HT1080 (cell line): ENCODE measurements at regions not wholly inside any gene's neighbourhood (a gene's known extent, or its start where the extent isn't known, plus 50 kb on each side); places are given as distances from the start of the nearest gene placed in this dataset.
A peak's percentile ranks its signal among the peaks of the same experiment; 100 is the strongest.
"Not testable (repeated sequence)": the region's sequence is repeated elsewhere in the genome, so short reads cannot be mapped to it uniquely, and the experiment has no call there.

Experiments
- DNase-seq: peaks from one replicate; pipeline ENCODE4 v3.0.0-alpha.2; 2015; ENCODE audit warnings: low read depth

DNA sequence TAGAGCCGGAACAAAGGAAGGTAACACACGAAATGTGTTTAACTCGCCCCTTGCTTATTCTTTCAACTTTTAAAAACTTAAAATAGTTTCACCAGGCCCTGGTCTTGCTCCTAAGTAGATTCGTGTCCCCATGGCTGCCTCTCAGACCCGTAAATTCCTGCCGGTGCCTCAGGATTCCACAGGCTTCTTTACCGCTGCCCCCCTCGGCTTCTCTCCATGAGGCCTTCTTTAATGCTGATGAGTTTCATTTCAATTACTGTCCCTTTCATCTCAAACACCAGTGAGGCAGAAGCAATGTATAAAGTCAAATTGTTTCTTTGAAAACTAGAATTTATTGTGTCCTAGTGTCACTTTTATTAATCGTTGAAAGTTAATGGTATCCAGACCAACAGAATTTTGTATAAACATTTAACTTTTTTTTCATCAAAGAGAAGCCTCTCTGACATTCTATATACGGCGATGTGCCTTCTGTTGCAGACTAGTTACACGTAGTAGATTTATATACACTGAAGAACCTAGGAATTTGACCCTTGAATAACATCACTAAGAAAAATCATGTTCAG lies 225.2 kb downstream of the C7orf25 start:
- no peak for DNase-seq

DNA sequence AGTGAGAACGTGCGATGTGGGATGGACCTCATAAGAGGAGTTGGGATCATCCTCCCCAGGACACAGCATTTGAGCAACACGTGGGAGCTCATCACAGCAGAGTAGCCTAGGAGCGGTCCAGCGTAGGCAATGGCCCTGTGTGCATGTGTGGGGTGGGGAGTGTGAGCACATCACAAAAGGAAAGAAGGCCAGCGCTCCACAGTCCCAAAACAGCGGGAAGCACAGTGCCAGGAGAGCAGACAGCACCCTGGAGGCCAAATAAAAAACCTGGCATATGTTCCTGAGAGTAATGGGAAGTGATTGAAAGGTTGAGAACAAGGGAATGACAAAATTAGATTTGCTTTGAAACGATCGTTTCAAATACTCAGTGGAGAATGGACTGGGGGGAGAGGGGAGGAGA lies 226.0 kb downstream of the C7orf25 start:
- no peak for DNase-seq

DNA sequence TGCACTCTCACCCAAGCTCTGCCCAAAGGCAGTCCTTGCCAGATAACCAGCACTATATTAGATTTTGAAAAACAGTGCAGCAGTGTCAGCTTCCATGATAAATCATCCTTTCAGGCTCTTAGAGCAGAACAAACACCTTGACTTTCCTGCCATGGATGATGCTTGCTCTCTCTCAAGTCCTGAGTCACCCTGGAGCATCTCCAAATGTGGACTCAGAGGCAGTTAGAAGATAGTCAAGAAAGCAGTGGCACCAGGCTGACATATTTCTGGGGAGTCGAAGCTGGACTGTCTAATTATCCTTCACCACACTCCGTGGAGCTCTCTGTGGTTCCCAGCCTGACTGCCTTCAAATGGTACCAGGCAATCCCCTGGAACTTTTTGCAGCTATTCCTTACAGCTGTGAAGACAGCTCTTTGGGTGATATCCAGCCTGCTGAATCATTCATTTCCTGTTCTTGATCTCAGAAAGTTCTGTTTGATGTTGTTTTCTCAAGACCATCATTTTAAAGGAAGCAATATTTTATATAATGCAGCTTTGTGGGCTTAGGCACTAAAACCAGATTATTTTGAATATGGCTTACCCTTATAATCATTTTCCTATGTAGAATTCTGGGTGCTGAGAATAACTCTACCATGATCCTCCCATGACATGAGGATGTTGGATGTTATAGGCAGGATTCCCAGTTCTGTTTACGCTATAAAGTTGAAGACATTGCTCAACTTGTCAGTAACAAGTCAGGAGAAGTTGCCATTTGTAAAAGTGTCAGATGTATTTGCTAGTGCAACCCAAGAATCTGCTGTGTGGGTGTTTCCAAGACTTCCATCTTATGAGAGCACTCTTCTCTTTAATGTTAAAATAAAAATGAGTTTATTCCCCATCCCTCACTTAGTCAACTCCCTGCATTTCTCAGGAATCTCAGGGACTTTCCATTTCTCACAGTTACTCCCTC lies 233.8 kb downstream of the C7orf25 start:
- DNase-seq, result peak; percentile 91

DNA sequence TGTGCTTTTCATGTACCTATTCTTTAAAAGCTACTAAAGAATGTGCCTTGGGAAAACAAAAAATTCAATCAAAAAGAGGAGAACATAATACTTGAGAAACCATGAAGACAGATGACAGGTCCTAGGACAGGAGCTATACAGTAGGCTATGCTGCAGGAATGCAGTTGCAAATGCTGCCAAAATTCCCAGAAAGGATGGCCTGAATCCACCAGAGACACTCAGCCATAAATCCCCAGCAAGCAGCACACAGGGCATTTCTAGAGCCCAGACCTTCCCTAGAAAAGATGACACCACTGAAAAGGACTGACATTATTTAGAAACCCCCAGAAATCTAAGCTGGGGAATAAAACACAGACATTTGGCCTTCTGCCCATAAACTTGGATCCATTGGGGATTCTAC lies 237.3 kb downstream of the C7orf25 start:
- DNase-seq, result no peak

DNA sequence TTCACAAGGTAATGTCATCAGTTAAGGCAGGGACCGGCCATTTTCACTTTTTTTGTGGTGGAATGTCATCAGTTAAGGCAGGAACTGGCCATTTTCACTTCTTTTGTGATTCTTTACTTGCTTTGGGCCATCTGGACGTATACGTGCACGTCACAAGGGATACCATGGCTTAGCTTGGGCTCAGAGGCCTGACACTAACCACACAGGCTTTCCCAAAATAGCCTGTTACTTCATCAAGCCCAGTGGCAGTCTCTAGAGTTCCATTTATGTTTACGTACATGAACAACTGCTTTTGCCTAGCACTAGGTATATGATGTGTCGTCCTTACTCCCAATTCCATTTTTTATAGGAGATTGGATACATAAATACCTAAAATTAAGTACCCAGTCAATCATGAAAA lies 237.9 kb downstream of the C7orf25 start:
- no peak for DNase-seq

DNA sequence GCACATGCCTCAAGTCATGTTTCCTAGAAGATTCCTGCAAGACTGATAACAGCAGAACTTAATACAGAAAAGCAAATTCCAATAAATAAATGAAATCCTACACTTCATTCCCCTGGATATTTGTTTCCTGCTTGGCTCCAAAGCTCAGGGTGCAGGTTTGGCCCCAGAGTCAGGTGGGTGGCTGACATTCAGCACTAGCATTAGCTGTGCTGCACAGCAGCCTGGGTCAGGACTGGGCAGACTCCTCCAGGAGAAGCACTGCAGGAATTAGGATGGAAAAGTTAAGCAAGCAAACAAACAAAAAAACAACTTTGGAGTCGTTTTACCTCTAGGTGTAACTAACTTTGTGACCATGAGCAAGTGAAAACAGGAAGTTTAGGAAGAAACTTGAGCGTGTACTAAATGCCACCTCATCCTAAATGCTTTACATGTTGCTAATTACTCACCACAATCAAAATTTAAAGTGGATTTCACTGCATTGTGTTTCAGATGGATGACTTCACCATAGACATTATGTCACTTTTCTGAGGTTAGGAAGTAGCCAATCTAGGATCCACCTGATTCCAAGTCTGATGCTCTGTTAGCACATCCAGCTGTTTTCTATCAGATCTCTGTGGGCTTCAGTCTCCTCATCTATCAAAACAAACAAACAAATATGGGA lies 239.4 kb downstream of the C7orf25 start:
- DNase-seq, result peak; percentile 55

DNA sequence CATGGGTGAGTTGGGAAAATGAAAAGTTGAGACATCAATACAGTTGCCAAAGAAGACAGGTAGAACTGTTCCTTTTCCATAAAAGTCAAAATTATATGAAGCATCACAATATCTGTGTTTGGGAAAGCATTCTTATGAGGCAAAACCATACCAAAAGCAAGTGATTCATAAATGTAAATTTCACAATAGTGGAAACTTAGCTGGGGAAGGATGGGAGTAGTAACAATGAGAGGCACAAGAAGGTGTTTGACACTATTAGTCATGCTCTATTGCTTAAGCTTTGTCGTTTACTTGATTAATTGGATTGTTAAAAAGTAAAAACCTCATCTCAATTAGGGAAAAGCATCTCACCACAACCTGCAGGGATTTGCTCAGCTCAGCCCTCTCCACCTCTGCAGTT lies 240.2 kb downstream of the C7orf25 start:
- peak; percentile 59 for DNase-seq

DNA sequence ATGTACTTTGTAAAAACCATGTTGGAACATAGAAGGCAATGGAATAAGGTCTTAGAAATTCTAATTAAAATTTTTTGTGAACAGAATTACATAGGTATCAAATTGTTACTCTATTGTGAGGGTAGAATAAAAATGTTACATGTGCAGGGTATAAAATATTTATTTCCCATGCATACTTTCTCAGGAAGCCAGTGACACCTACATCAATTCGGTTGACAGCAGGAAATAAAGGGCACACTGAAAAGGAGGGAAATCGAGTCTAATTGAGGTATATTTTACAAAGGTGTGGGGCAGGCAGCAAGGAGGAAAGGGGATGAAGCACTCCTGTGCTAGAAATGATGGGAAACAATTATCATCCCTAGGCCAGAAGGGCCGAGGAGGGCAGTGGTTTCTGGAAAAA lies 244.9 kb downstream of the C7orf25 start:
- DNase-seq, result no peak

DNA sequence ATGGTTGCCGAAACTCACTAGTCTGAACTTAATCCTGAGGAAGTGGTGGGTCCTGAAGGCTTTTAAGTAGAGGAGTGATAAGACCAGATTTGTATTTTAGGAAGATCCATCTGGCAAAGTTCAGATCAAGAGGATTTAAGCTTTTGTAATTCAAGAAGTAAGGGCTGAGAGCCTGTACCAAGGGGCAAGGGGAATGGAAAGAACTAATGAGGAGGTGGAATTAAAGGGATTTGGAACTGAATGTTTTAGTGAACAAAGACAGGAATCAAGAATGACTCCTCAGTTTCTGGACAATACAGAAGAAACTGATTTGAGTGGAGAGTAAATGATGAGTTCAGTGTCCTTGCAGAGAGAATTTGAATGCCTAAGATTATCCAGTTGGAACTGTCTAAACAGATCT lies 249.0 kb downstream of the C7orf25 start:
- DNase-seq, result no peak

DNA sequence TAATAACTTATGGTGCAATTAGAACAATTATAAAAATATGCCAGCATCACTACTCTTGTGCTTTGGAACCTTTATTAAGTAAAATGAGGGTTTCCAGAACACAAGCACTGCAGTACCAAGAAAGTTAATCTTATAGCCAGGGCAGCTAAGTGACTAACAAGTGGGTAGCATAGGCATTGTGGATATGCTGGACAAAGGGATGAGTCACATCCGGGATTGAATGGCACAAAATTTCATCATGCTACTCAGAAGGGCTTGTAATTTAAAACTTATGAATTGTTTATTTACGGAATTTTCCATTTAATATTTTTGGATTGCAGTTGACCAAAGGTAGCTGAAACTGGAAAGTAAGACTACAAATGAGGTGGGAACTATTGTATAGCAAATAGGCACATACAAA lies 250.6 kb downstream of the C7orf25 start:
- DNase-seq, result peak; percentile 87

DNA sequence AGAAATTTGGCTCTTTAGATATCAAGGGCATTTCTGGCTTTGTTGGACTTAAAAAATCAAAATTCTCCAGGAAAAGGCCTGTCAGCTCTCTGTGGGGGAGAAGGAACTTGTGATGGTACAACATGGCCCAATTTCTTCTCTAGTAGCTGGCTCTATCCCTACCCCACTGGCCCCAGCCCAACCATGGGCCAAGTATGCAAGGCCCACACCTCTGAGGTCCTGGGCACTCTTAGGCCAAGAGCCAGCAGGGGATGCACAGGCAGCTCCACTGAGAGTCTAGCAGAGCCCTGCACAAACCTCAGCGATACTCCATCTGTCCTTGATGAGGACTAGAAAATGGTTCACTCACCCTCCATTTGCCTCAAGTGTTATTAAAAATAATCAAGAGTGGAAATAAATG lies 261.2 kb downstream of the C7orf25 start:
- DNase-seq, result no peak

DNA sequence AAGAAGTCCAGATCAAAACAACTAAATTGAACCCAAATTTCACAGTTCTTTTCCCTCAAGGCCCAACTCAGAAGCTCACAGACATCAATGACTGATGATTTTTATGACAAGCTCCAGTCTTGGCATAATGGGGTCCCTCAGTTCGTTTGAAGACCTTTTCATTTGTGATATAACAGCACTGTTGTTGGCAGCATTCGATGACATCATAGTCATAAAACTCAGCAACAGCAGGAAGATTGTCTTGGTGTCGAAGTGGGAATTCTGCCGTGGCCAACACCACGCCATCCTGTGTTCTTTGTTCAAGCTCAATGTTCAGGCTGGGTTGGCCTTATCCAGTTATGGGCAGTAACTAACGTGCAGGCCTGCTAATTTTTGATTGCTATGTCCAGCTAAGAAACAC lies 261.7 kb downstream of the C7orf25 start:
- no peak for DNase-seq

DNA sequence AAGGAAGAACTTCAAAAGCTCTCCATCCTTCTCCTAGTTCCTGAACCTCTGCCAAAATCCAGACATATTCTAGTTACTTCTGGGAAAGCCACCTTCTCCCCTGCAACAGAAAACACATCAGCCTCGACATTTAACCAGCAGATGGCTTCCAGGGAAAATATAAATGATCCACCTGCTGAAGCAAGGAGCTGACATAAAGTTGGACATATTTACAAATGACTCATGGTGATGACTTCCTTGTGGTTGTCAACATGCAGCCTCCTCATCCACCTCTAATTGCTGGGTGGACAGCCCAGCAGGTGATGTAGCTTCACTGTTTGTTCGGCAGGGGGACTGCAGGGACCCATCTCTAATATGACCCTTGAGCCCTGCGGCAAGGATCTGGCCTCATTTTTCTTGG lies 266.0 kb downstream of the C7orf25 start:
- DNase-seq, result peak; percentile 51

DNA sequence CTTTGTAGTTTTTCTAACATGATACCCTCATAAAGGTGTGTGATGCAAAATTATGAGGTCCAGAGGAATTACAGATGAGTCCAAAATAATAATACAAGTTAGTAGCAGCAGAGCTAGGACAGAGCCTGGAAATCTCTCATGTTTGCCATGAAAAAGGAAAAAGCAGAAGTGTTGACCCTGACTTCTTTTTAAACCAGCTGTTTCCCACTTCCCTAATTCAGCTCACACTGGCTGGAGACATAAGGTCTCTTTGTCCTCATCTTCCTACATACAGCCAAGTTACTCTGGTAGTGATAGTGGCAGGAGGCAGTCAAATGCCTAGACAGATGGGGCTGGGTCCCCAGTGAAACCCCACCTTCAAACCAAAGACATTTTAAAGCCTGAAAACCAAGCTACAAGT lies 269.2 kb downstream of the C7orf25 start:
- no peak for DNase-seq

DNA sequence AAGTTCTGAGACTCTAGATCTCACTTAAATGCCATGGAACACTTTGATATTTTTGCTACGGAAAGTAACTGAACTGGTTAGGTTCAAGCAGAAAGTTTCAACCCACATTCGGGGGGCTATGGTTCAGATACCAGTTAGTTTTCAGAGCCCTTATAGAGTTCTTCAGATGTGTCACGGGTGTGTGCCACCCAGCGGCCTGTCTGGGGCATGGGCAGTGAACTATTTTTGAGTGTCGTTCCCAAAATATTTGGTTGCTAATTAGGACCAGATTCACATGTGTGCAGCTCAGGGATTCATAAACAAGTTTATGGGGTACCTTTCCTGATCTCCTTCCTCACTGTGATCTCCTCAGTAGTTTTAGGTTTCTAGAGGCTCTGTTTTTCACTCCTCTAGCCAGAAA lies 271.9 kb downstream of the C7orf25 start:
- DNase-seq, result peak; percentile 4

DNA sequence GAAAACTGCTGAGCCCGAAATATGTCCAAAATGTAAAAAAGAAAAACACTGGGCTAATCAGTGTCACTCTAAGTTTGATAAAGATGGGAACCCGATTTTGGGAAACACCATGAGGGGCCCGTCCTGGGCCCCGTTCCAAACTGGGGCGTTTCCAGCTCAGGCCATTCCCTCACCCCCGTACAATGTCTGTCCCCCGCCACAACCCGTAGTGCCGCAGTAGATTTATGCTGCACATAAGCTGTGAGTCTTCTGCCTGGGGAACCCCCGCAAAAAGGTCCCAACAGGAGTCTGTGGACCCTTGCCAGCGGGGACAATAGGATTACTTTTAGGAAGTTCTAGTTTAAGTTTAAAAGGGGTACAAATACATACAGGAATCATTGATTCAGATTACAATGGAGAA lies 275.5 kb downstream of the C7orf25 start:
- DNase-seq, result not testable (repeated sequence)

DNA sequence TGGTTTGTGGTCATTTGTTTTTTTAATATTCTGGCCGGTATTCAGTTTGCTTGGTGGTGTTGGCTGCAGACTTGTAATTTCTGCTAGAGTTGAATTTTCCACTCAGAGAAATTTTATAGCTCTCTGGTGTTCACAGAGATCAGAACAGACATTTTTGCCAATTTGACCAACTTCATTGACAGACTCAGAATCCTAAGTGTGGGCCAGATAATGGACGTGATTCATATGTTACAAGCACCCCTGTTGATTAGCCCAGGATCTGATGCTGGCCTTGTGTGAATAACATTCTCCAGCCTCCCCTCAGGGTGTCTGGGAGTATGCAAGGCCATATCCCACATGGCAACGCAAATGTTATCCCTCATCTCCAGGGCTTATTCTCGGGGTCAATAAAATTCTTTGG lies 283.8 kb downstream of the C7orf25 start:
- no peak for DNase-seq

DNA sequence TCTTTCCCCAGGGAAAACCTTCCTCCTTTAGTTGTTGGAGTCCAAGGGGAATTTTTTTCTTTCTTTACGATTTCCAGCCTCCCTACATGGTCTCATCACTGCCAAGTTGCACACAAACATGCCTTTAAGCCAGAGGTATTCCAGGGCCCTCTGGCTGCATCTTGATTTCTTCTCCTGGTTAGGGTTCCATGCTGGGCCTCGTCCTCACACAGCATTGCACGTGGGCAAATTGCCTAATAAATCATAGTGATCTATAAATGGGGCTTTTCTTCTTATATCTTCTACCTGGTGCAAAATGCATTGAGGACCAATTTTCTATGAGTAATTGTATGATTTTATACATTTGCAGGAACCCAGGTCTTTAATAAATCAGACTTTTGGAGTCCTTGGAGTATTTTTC lies 284.2 kb downstream of the C7orf25 start:
- no peak for DNase-seq

DNA sequence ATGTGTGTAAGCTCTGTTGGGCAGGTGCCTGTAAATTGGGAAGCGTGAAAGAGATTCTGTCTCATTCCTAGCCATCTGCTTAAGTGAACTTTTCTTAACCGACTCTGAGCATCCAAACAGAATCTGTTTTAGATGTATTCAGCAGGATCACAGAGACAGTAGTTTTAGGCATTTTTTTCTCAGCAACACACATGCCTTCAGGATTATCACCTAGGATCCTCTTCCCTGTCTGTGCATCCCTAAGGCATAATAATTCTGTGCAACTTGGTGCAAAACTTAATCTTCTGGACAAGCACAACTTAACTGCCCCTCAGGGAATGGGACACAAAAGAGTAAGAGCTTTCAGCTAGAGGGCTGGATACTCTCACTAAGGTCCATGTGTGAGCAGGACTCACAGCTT lies 284.8 kb downstream of the C7orf25 start:
- DNase-seq, result no peak

DNA sequence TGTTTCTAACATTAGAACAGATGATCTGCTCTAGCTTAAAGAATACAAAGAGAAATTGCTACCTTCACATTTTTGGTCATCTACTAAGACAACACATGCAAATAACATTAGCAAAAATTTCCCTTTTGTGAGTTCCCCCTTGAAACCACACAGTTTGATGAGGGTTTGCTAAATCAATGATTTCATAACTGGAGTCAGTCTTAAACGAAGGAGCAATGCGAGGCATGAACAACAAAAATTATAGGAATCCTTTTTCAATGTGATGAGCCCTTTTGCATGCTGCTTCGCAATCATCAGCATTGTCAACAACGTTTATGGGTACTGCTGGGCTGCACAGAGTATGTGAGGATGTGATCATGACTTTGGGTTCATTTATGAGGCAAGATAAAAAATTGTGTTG lies 286.4 kb downstream of the C7orf25 start:
- DNase-seq, result no peak

DNA sequence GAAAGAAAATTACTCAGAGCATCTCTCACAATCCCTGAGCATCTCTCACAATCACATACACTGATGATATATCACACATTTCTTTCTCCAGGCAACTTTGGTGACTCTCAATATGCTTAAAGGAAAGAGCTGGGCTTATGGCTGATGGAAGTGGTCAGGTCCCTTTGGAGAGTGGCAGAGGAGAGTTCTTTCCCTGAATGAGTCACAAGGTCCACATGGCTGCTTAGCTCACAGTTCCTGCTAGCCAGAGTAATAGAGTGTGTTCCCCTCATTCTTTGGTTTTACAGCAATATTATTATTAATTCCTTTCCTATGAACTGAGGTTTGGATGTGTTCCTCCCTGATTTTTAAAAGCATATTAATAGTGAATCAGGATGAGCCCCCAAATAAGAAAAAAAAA lies 287.4 kb downstream of the C7orf25 start:
- DNase-seq, result peak; percentile 56

DNA sequence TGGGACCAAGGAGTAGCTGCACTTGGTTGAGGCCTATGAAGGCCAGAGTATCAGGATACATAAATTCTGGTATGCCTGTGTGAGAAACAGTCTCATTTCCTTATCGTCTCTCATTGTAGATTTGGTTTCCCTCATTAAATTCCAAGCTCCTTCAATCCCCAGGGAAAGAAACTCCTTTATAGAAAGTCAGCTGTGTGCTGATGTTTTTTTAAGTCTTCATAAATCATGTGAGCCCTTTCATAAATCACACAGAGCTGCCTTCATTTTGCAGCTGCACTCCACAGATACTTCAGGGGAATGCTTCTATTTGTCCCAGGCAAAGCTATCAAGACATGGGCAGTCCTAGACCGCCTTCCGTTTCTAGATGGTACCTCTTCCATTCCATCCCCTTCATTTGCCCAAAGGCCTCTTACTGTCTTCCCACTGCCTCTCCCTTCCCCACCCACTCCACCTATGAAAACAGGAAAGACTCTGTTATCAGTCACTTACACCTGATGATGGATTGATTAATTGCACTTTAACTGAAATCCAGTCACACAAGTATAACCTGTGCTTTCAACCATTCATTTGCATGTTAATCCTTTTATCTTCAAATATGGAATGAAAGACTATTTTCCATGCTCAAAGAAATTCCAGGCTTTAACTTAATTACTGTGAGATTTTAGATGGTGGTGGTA lies 290.2 kb downstream of the C7orf25 start:
- DNase-seq, result no peak
